ENCODE measurements at regions not wholly inside any gene's neighbourhood (a gene's known extent, or its start where the extent isn't known, plus 50 kb on each side); places are given as distances from the start of the nearest gene placed in this dataset.
"Not testable (repeated sequence)": the region's sequence is repeated elsewhere in the genome, so short reads cannot be mapped to it uniquely, and the experiment has no call there.

DNA sequence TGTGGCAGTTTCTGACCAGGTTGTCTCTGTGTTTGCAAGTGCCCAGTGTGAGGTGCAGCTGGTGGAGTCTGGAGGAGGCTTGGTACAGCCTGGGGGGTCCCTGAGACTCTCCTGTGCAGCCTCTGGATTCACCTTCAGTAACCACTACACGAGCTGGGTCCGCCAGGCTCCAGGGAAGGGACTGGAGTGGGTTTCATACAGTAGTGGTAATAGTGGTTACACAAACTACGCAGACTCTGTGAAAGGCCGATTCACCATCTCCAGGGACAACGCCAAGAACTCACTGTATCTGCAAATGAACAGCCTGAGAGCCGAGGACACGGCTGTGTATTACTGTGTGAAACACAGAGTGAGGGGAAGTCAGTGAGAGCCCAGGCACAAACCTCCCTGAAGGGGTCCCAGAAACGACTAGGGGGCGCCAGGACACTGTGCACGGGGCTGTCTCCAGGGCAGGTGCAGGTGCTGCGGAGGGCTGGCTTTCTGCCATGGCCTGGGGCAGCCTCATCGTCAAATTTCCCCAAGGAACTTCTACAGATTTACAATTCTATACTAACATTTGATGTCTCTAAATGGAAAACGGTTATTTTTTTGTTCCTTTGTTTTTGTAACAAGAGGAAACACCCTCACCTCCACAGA is 187.0 kb upstream of the TP53TG3D start:
- H3K4me3 Mint-ChIP-seq; H3K27me3 Mint-ChIP-seq; H3K27ac Mint-ChIP-seq; H3K36me3 Mint-ChIP-seq (ENCODE audit: low read depth); H3K4me1 Mint-ChIP-seq (ENCODE audit: low read depth); H3K9me3 Mint-ChIP-seq: not testable (repeated sequence)
- DNase-seq = peak; percentile 58

DNA sequence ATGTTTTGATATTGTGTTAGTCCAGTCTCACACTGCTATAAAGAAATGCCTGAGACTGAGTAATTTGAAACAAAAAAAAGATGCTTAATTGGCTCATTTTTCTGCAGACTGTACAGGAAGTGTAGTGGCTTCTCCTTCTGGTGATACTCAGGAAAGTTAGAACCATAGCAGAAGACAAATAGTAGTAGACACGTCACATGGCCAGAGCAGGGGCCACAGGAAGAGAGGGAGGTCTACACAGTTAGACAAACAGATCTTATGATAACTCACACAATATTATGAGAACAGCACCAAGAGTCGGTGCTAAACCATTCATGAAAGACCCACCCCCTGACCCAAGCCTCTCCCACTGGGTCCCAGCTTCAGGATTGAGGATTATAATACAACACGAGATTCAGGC is 181.5 kb upstream of the TP53TG3D start:
- H3K9me3 Mint-ChIP-seq; H3K27me3 Mint-ChIP-seq; H3K4me1 Mint-ChIP-seq (ENCODE audit: low read depth); H3K27ac Mint-ChIP-seq; H3K4me3 Mint-ChIP-seq; DNase-seq; H3K36me3 Mint-ChIP-seq (ENCODE audit: low read depth): not testable (repeated sequence)

DNA sequence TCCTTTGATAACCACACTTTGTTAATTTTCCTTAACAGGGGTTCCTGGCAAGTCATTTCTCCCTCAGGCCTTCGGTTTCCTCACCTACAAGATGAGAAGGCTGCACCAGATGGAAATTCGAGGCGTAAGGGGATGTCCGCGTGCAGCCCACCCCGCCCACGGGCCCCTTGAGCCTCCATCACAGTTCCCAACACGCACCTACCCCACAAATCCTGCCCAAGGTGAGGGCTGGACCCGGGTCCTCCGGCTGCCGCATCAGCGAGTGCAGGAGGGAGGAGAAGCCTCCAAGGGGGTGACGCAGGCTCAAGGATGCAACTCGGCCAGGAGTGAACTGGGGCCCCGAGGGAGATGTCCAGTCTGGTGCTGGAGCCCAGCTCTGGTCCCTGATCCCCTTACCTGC is 169.2 kb upstream of the TP53TG3D start:
- not testable (repeated sequence) for DNase-seq; H3K27me3 Mint-ChIP-seq; H3K36me3 Mint-ChIP-seq (ENCODE audit: low read depth); H3K4me3 Mint-ChIP-seq; H3K9me3 Mint-ChIP-seq; H3K4me1 Mint-ChIP-seq (ENCODE audit: low read depth); H3K27ac Mint-ChIP-seq

DNA sequence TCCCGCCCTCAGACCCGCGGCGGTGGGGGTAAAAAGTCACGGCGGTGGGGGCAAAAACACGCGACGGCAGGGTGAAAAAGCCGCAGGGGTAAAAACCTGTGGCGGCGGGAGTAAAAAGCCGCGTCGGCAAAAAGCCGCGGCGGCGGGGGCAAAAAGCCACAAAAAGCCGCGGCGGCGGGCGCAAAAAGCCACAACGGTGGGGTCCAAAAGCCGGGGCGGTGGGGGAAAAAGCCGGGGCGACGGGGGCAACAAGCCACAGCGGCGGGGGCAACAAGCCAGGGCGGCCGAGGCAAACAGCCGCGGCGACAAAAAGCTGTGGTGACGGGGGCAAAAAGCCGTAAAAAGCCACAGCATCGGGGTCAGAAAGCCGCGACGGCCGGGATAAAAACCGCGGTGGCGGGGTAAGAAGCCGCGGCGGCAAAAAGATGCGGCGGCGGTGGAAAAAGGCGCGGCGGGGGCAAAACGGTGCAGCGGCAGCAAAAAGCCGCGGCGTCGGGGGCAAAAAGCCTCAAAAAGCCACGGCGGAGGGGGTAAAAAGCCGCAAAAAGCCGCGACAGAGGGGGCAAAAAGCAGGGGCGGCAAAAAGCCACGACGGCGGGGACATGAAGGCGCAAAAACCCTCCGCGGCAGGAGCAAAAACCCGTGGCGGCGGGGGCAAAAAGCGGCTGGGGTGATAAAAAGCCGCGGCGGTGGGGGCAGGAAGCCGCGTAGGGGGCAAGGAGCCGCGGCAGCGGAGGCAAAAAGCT is 168.3 kb upstream of the TP53TG3D start:
- DNase-seq = peak; percentile 35
- not testable (repeated sequence) for H3K9me3 Mint-ChIP-seq; H3K36me3 Mint-ChIP-seq (ENCODE audit: low read depth); H3K4me1 Mint-ChIP-seq (ENCODE audit: low read depth); H3K27ac Mint-ChIP-seq; H3K27me3 Mint-ChIP-seq
- peak overlapping the region; percentile 62 for H3K4me3 Mint-ChIP-seq

DNA sequence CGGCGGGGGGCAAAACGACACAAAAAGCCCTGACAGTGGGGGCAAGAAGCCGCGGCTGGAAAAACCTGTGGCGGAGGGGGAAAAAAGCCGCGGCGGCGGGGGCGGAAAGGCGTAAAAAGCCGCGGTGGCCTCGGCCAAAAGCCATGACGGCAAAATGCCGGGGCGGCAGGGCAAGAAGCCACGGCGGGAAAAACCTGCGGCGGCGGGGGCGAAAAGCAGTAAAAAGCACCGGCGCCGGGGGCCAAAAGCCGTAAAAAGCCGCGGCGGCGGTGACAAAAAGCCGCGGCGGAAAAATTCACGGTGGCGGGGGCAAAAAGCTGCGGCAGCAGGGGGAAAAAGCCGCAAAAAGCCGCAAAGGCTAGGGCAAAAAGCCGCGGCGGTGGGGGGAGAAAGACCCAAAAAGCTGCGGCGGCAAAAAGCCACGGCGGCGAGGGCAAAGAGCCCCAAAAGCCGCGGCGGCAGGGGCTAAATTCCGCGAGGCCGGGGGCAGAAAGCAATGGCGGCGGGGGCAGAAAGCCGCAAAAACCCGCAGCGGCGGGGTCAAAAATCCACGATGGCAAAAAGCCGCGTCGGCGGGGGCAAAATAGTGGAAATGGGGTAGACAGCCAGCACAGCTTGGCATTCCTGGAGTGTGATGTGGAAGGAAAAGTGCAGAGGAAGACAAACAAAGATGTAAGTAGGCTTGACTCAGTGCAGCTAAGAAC is 167.5 kb upstream of the TP53TG3D start:
- H3K9me3 Mint-ChIP-seq; H3K4me1 Mint-ChIP-seq (ENCODE audit: low read depth); H3K27me3 Mint-ChIP-seq; H3K36me3 Mint-ChIP-seq (ENCODE audit: low read depth): not testable (repeated sequence)
- Mint-ChIP-seq H3K27ac (peak overlapping the region; percentile 52), H3K4me3 (peak overlapping the region; percentile 62)
- peak; percentile 69 for DNase-seq

DNA sequence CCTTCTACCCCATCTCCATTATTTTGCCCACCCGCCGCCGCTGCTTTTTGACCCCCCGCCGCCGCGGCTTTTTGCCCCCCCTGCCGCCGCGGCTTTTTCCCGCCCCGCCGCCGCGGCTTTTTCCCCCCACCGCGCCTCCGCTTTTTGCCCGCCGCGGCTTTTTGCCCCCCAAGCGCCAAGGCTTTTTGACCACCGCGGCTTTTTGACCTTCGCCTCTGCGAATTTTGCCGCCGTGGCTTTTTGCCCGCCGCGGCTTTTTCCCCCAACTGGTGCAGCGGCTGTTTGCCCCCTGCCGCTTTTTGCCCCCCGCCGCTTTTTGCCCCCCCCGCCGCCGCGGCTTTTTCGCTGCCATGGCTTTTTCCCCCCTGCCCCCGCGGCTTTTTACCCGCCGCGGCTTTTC is 137.5 kb upstream of the TP53TG3D start:
- not testable (repeated sequence) for H3K4me1 Mint-ChIP-seq (ENCODE audit: low read depth)

DNA sequence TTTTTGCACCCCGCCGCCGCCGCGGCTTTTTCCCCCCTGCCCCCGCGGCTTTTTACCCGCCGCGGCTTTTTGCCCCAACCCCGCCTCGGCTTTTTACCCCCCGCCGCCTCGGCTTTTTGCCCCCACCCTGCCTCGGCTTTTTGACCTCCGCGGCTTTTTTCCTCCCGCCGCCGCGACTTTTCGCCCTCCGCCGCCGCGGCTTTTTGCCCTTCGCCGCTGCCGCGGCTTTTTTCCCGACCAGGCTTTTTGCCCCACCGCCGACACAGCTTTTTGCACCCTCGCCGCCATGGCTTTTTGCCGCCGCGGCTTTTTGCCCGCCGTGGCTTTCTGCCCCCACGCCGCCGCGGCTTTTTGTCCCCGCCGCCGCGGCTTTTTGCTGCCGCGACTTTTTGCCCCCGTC is 137.0 kb upstream of the TP53TG3D start:
- H3K4me1 Mint-ChIP-seq (ENCODE audit: low read depth) = peaks cover 1% of the 10 kb centered on the region
- peak overlapping the region; percentile 71 for H3K4me3 Mint-ChIP-seq

More for the DNA sequence above, 137.5 kb upstream of the TP53TG3D start:
- peak overlapping the region; percentile 53 for H3K4me3 Mint-ChIP-seq
- not testable (repeated sequence) for H3K27ac Mint-ChIP-seq; H3K36me3 Mint-ChIP-seq (ENCODE audit: low read depth); H3K9me3 Mint-ChIP-seq
- peaks cover 13% of the 10 kb centered on the region for H3K27me3 Mint-ChIP-seq
- peak; percentile 20 for DNase-seq

DNA sequence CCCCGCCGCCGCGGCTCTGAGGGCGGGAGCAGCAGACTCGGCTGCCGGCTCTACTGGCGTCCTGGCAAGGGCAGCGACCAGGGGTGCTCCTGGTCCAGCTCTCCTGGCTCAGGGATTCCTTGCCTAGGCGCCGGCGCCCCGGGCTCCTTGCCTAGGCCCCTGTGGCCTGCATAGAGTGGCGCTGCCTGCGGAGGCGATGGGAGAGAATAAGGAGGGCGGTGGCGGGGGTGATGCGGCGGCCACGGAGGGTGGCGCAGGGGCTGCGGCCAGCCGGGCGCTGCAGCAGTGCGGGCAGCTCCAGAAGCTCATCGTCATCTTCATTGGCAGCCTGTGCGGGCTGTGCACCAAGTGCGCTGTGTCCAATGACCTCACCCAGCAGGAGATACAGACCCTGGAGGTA is 136.6 kb upstream of the TP53TG3D start:
- H3K9me3 Mint-ChIP-seq; H3K27me3 Mint-ChIP-seq; H3K36me3 Mint-ChIP-seq (ENCODE audit: low read depth); H3K27ac Mint-ChIP-seq; H3K4me1 Mint-ChIP-seq (ENCODE audit: low read depth): not testable (repeated sequence)
- peak; percentile 31 for DNase-seq
- H3K4me3 Mint-ChIP-seq = peak overlapping the region; percentile 71

More for the DNA sequence above, 137.0 kb upstream of the TP53TG3D start:
- H3K36me3 Mint-ChIP-seq (ENCODE audit: low read depth) = no peaks in the 10 kb centered on the region
- no peak overlapping the region for H3K27ac Mint-ChIP-seq
- DNase-seq = peak; percentile 32
- no peaks in the 10 kb centered on the region for H3K9me3 Mint-ChIP-seq
- H3K27me3 Mint-ChIP-seq = peaks cover 10% of the 10 kb centered on the region

DNA sequence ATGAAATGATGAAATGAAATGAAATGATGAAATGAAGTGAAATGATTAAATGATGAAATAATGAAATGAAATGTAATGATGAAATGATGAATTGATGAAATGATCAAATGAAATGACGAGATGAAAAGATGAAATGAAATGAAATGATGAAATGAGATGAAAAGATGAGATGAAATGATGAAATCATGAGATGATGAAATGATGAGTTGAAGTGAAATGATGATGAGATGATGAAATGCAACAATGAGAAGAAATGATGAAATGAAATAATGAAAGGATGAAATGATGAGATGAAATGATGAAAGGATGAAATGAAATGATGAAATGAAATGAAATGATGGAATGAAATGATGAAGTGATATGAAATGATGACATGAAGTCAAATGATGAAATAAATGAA is 132.7 kb upstream of the TP53TG3D start:
- not testable (repeated sequence) for H3K36me3 Mint-ChIP-seq (ENCODE audit: low read depth); H3K4me1 Mint-ChIP-seq (ENCODE audit: low read depth)

DNA sequence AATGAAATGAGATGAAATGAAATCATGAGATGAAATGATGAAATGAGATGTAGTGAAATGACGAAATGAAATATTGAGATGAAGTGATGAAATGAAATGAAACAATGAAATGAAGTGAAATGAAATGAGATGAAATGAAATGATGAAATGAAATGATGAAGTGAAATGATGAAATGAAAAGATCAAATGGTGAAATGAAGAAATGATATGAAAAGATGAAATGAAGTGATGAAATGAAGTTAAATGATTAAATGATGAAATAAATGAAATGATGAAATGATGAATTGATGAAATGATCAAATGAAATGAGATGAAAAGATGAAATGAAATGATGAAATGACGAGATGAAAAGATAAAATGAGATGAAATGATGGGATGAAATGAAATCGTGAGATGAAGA is 132.3 kb upstream of the TP53TG3D start:
- not testable (repeated sequence) for H3K27ac Mint-ChIP-seq; H3K4me1 Mint-ChIP-seq (ENCODE audit: low read depth); H3K9me3 Mint-ChIP-seq; H3K4me3 Mint-ChIP-seq; DNase-seq; H3K36me3 Mint-ChIP-seq (ENCODE audit: low read depth); H3K27me3 Mint-ChIP-seq

More for the DNA sequence above, 132.7 kb upstream of the TP53TG3D start:
- not testable (repeated sequence) for DNase-seq, H3K27ac Mint-ChIP-seq, H3K4me3 Mint-ChIP-seq, H3K27me3 Mint-ChIP-seq, H3K9me3 Mint-ChIP-seq

DNA sequence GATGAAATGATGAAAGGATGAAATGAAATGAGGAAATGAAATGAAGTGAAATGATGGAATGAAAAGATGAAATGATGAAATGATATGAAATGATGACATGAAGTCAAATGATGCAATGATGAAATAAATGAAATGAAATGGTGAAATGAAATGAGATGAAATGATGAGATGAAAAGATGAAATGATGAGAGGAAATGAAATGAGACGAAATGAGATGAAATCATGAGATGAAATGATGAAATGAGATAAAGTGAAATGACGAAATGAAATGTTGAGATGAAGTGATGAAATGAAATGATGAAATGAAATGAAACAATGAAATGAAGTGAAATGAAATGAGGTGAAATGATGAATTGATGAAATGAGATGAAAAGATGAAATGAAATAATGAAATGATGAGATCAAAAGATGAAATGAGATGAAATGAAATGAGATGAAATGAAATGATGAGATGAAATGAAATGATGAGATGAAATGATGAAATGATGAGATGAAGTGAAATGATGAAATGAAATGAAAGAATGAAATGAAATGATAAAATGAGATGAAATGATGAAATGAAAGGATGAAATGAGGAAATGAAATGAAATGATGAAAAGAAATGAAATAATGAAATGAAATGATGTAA is 131.7 kb upstream of the TP53TG3D start:
- H3K27me3 Mint-ChIP-seq; H3K27ac Mint-ChIP-seq; H3K4me3 Mint-ChIP-seq; H3K36me3 Mint-ChIP-seq (ENCODE audit: low read depth); DNase-seq; H3K4me1 Mint-ChIP-seq (ENCODE audit: low read depth); H3K9me3 Mint-ChIP-seq: not testable (repeated sequence)

DNA sequence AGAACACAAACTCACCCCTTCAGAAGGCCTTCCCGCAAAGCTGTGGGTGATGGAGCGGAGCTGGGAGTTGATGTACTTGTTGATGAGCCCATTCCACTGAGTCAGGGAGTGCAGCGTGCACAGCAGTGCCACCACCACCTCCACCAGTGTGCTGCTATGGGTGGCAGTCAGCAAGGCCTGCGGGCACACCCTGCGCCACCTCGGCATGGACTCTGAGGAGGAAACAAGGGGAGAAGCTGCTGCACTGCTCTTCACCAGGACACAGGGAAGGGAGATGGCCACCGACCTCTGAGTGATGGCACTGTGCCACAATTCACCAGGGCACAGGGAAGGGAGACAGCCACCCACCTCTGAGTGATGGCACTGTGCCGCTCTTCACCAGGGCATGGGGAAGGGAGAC is 100.7 kb upstream of the TP53TG3D start:
- H3K4me1 Mint-ChIP-seq (ENCODE audit: low read depth); H3K27ac Mint-ChIP-seq; DNase-seq; H3K4me3 Mint-ChIP-seq; H3K36me3 Mint-ChIP-seq (ENCODE audit: low read depth); H3K27me3 Mint-ChIP-seq; H3K9me3 Mint-ChIP-seq: not testable (repeated sequence)

DNA sequence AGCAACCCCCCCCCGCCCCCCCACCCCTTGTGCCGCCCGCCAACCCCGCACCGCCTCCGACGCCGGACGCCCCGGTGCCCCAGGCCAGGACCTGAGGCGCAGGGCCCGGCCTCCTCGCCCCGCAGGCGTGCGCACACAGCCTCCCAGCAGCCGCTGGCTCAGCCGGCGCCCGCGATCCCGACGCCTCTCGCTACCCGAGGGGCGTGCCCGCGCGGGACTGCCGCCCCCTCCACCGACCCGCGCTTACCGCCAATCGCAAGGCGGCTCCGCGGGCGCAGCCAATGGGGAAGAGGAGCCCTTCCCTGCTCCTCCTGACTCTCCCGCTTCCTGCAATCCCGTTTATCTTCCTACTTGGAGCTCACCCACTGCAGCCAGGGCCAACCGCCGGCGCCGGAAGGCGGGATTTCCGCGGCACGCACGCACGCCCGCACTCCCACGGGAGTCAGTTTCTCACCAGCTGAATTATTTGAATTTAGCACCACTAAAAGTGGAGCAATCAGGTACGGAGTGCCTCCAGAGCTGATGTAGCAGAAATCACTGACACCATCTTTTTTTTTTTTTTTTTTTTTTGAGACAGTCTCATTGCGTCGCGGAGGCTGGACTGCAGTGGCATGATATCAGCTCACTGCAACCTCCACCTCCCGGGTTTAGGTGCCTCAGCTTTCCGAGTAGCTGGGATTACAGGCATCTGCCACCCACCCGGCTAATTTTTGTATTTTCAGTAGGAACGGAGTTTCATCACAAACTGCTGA is 65.0 kb upstream of the TP53TG3D start:
- H3K36me3 Mint-ChIP-seq (ENCODE audit: low read depth); H3K27ac Mint-ChIP-seq; H3K9me3 Mint-ChIP-seq; DNase-seq; H3K27me3 Mint-ChIP-seq; H3K4me3 Mint-ChIP-seq; H3K4me1 Mint-ChIP-seq (ENCODE audit: low read depth): not testable (repeated sequence)

DNA sequence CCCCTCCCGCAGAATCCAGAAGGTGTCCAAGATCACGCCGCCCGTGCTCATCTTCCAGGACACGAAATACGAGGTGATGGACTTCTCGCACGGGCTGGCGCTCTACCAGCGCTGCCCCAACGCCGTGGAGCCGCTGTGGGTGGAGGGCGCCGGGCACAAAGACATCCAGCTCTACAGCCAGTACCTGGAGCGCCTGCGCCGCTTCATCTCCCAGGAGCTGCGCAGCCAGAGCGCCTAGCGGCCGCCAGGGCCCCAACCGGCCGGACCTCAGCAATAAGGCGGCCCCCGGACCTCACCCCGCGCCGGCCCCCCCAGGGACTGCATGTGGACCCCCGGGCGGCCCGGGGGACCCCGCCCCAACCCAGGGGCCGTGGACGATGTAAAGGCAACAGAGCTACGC is 50.5 kb upstream of the TP53TG3D start:
- not testable (repeated sequence) for H3K4me1 Mint-ChIP-seq (ENCODE audit: low read depth); H3K27ac Mint-ChIP-seq; H3K4me3 Mint-ChIP-seq; H3K36me3 Mint-ChIP-seq (ENCODE audit: low read depth); H3K27me3 Mint-ChIP-seq; DNase-seq; H3K9me3 Mint-ChIP-seq
